HG03139 (cell line): ENCODE measurements at regions not wholly inside any gene's neighbourhood (a gene's known extent, or its start where the extent isn't known, plus 50 kb on each side); places are given as distances from the start of the nearest gene placed in this dataset.

ENCODE experiments used
- ATAC-seq: cut with Tn5 transposase; IDR thresholded peaks from one replicate; pipeline ENCODE4 v1.9.1; 2021; ENCODE audit not compliant: unreplicated experiment

DNA sequence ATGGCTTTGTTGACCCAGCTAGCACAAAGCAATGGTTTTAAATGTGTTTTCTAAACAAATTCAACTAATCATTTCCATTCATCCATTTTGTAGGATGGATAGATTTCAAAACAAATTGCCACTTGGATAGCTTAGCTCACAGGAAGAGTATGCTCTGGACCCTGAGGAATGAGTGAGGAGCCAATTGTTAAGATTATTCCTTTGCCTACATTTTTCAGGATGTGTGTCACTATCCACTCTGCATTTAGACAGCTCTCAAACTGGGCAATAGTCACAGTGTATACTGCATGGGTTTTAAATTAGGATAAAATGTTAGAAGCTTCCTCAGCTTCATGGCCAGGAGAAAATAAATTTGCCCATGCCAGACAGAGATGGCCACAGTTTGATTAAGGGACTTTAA lies 605.6 kb upstream of the TEX47 start:
- ATAC-seq = no peak

DNA sequence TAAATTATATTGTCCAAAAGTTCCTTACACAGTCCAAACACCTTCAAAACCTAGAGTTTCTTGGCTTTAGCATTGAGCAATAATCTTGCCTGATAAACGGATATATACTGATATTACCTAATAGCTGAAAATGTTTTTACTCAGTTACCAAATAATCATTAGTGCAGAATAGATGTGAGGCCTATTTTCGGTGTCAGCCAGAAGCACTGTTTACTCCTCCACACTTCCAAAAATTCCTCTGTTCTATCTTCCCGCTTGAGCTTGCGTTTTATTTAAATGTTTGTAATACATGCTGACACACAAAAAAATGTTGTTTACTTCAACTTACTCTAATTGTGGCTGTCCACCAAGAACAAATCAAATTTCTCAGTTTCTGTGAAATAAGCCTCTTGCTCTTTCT lies 606.2 kb upstream of the TEX47 start:
- ATAC-seq = no peak

DNA sequence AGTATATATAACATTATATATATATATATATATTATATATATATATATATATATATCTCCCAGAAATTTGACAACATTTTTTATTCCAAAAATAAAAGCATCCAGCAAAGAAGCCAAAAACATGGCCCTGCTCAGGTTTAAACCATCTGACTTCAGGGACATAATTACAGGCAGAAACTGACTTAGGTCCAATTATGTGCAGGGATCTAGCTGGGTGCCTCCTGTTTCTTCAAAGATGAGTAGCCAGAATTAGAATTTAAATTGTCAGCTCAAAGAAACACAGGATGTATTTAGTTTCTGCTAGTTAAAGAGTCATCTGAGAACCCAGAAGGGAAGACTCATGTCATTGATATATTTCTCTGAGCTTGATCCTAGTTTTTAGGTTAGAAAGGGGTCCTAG lies 656.4 kb upstream of the TEX47 start:
- no peak for ATAC-seq

DNA sequence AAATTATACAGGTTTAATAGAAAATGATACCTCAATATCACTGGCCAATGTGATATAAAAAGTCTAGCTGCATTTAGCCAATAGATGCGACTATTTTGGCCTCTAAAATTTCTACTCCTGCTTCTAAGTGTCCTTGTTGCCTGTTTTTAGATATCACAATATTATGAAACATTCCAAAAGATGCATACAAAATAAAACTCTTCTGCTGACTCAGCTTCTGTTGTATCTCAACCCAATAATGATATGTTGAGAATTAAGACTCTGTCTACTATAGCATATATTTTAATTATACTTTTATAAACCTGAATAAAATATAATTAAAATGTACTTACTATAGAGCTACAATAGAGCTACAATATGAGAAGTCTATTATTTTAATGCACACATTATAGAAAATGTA lies 661.0 kb upstream of the TEX47 start:
- no peak for ATAC-seq

DNA sequence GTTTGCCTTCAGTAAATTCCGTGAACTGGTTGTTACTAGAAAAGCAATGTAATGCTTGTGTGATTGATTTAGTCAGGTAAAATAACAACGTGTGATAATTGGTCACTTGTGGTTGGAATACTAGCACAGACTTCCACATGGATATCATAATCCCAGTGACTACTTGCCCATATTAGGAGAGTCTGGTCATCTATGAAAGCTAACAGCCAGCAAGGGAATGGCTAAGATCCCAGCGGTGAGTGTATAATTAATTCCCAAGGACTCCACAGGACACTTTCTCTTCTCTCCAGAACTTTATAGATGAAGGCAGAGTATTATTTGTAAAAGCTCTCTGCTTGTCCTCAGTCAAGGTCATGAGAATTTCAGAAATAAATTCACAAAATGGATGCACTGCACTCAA lies 662.6 kb upstream of the TEX47 start:
- no peak for ATAC-seq

DNA sequence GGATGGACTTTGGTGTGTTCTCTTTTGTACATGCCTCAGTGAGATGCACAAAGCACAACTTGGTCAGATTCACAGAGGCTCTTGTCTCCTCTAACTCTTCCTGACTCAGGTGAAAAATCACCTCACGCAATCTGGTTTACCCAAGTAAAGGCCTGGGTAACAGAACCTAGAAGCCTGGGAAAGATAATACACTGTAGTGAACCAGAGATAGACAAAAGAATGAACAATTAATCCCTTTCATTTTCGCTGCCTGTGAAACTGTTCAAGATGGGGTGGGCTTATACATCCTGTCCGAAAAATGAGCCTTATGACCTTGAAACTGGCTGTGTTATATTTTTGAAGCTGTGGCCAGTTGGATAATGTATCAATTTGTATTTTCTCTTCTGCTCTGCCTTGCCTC lies 678.9 kb upstream of the TEX47 start:
- ATAC-seq = no peak

DNA sequence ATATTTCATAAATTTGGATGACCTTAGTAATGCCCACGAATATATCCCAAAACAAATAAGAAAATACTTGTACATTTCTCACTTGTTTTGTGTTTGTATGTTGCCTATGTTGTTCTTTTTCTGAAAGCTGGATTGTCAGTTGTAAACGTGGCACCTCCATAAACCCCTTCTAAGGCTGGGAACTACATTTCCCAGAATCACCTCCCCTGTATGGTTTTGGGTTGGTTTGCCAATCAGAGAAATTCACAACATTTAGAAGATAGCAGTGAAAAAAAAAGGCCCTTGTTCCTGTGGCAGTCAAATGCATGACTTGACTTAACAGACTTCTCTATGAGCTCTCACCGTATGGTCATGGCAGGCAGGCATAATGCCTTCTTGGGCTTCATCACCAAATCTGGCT lies 676.3 kb upstream of the STEAP1 start:
- ATAC-seq = no peak

DNA sequence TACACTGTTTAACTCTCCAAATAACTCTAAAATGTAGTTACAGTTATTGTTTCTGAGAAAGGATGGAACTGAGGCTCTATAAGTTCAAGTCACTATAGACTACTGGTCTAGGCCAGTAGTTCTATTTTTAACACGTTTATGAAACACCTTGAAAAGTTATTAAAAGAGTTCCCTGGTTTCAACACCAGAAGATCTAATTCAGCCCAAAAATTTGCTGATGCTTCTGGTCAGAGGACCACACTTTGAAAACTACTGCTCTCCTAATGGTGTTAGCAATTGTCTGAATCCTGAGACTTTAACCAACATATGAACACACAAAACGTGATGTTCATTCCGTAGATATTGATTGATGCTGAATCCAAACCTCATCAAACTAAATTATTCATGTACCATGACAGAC lies 658.6 kb upstream of the STEAP1 start:
- ATAC-seq = no peak

DNA sequence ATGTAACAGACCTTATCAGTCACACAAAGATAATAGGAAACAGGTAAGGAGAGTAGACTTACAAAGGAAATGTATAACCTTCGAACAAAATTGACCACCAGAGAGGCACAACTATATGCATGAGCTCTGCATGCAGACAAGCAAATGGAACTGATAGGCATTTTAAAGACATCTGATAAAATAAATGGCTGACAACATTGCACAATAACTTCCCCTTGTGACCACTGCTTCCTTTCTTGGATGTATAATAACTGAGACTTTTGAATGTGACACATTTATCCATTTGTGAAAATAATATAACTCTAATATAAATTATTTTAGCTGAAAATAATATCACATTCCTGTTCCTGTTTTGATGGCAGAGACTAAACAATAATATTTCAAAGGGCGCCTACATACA lies 654.2 kb upstream of the STEAP1 start:
- ATAC-seq = no peak

DNA sequence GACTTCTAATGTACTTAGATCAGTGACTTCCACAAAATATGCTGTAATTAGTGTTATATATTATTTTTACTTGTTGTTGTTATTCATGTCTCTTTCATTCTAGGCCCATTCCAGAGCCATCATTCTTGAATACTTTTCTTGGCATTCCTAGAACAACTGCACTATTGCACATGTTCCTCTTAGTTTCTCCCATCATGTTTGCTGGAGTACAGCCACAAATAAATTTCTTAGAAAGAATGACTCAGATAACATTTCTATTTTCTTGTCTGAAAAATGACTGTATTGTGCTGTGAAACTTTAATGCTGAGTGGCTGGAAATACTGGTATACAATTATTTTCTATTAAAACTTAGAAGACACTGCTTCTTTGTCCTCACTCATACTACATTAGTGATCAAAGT lies 651.0 kb upstream of the STEAP1 start:
- ATAC-seq = no peak

DNA sequence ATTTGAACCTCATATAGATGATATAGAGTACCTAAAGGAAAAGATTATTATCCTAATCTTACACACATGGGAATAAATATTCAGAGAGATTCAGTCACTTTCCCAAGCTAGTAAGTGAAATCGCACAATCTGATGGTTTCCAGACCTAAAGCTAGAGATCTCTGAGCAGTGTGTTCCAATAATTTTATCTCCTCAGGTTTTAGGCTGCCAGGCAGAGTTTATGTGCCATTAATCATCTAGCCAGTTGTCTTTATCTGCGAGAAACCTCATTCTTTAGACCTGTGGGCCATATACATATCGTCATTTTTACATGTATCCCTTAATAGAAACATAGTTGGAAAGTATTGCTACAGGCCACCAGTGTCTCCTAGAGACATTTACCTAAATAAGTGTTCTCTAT lies 647.2 kb upstream of the STEAP1 start:
- ATAC-seq = no peak

DNA sequence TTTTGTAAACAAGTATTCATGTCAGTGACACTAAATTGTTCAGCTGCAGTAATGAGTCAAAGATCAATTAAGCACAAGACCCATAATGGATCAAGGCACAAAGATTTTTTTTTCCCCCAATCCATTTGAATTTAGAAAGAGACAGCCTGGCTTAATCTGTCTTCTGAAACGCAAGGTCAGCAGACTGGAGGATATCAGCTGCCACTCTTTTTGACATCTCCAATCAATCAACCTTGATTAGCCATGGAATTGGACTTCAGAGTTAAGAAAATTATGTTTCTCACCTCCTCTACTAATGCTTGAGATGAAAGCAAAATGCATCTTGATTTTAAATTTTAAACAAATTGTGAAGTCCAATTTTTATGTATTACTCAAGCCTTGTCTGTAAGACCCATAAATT lies 642.4 kb upstream of the STEAP1 start:
- no peak for ATAC-seq

DNA sequence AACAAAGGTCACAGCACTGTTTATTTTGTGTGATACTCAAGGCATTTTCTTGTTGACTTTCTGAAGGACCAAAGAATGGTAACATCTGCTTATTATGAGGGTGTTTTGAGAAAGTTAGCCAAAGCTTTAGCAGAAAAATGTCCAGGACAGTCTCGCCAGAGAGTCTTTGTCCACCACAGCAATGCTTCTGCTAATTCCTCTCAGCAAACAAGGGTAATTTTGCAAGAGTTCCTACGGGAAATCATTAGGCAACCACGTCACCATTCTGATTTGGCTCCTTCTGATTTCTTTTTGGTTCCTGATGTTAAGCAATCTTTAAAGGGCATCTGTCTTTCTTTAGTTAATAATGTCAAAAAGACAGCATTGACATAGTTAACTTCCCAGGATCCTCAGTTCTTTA lies 639.3 kb upstream of the STEAP1 start:
- ATAC-seq = no peak

DNA sequence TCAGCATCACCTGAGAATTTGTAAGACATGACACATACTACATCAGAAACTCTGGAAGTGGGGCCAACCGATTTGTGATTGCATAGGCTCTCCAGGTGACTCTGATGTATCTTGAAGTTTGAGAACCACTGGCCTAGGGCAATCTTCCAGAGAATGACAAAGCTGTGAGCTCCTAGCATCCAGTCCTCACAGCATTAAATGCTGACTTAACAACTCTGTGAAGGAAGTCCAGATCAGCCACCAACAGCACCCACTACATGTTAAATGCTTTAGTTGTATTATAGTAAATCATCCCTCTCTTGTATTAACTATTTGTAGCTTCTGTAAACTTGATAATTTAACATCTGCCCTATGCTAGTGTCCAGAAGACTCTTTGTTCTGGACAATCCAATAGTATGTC lies 636.5 kb upstream of the STEAP1 start:
- ATAC-seq = no peak

DNA sequence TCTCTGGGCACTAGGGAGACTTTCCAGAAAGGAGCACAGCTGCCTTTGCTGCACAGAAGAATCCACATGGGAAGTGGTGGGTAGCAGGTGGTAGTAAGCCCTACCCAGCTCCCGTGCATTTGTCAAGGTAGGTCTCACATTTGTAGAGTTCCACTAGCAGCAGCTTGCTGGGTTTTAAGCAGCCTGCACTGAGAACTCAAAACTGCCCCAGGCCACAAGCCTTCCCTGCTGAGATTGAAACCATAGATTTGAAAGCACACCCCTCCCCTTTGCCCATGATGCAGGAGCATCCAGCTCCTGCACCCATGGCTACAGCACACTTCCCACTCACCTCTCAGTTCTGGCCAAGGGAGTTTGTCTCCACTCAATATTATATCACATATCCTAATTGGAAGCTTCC lies 604.5 kb upstream of the STEAP1 start:
- ATAC-seq = no peak

DNA sequence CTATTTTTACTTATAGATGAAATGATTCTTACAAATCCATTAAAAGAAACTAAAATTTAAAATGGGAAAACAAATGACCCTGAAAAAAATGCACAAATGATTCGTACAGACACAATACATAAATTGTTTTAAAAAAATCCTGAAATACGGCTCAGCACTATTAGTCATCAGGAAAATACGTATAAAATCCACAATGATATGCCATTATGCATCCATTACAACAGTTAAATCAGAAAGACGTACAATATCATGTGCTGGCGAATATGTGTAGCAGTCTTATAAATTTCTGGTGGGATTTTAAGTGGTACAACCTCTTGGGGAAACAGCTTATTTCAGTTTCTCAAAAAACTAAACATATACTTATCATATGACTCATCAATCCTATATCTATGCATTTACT lies 600.1 kb upstream of the STEAP1 start:
- ATAC-seq = no peak

DNA sequence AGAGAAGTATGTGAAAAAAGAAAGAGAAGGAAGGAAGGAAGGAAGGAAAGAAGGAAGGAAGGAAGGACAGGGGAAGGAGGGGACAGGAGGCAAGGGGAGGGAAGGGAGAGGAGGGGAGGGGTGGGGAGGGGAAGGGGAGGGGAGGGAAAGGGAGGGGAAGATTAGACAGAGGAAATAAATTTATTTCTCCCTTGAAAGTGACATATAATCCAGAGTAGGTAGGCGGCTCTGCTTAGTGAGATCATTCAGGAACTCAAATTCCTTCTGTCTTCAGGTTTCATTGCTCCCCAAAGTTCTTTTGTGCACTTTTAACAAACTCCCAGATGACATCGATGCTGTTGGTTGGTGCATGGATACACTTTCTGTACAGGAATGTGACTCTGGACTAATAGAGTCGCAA lies 594.7 kb upstream of the STEAP1 start:
- no peak for ATAC-seq

DNA sequence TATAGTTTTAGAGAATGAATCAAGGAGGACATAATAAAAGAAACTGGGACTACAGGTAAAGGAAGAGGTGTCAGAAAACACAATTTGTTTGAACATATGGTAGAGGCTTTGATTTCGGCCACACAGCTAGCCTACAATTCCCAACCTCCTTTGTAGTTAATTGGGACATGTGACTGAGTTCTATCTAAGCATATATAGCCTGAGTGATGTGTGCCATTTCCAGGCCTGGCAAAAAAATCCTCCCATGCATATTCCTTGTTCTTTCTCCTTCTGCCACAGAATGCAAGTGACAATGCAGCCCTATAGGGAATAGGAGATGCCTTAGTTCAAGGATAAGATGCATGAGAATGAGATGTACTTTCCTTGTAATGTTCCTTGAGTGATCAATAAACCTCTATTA lies 590.7 kb upstream of the STEAP1 start:
- no peak for ATAC-seq

DNA sequence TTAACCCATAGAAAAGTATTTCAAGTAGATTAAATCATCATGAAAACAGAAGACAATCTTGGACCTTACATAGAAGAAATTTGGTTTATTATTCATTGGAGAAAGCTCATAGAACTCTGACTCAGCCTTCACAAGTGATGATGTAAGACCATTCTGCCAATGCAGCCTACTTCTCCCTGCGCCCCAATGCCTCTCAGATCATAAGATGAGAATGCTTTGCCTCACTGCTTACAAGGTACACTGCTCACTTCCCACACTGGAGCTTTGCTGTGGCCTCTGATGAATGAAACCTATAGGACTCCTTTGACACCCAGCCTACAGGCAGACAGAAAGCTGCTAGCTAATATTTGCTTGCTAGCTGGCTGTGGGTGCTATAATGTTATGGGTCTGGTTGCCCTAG lies 569.4 kb upstream of the STEAP1 start:
- ATAC-seq = no peak

DNA sequence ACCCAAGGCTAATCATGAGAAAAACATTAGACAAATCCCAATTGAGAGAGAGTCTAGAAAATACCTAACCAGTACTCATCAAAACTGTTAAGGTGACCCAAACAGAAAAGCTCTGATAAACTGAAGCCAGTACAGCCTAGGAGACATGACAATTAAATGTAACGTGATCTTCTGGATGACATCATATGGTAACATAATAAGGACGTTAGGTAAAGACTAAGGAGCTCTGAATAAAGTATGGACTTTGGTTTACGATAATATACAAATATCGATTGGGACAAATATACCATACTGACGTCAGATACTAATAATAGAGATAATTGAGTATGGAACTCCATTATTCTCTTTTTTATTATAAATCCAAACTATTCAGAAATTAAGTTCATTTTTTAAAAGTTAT lies 561.1 kb upstream of the STEAP1 start:
- ATAC-seq = no peak

DNA sequence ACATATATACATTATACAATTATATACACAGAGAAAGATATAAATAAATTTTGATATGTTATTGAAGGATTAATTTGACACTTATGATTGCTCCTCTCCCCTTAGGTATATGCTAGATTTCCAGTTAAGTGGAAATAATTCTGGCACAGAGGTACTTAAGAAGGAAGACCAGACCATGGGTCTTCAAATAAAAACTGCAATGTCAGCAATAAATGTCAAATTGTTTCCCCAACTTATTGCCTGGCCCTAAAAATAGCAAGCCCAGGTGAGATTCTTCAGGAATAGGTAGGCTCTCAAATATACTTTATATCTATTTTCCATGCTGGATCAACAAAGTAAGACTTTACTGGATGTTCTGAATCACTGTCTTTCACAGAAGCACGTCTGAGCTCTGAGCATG lies 551.3 kb upstream of the STEAP1 start:
- no peak for ATAC-seq

DNA sequence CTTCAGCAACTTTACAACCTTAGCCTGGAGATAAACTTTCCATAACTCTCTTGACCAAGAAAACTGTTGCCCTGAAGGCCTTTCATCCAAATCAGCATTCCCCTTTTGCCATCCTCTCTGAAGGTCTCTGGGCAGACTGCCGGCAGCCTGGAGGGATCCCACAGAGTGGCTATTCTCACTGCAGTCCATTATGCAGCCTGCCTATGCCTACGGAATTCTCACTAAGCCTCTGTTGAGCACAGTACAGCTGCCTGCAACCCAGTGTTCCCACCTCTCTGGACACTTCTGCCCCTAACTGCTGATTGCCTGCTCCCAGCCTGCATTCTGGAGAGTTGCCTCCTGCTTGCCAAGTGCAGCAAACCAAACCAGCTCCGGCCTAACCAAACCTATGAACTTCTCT lies 548.9 kb upstream of the STEAP1 start:
- ATAC-seq = no peak

DNA sequence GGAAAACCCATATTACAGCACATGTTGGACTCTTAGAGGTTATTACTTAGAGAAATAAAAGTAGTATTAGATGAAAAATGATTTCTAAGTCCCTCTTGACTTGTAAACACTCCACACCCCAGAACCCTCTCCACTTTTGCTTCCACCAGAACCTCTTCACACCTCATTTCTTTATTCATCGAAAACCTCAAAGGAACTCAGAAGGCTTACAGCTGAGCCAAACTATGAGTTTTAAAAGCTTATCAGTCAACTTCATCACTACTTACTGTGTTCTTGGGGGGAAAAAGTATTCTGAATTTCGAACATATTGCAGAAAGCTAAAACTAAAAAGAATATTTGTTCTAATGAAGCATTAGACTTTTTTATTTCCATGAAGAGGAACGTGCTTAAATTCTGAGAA lies 547.8 kb upstream of the STEAP1 start:
- ATAC-seq = no peak

DNA sequence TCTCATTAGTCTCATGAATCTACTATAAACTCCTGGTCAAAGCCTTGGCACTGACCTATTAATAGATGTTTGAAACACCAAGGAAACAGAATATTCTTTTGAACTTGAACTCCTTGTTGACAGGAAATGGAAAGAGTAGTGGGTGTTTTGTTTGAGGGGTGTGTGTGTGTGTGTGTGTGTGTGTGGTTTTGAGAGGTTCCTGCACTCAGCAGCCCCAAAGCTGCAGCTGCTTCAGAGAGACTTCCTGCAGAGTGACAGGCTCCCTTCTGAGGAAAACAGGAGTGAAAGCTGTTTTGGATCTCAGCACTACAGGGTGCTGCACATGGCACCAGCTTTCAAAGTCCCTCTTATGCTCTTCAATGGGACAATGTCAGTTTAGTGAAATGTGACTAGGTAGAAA lies 546.5 kb upstream of the STEAP1 start:
- ATAC-seq = no peak
